Stimulated activated CD4-positive, alpha-beta T cell treated with anti-CD3 and anti-CD28 coated beads, Interleukin-12 subunit alpha, Interleukin-12 subunit beta, amount 100 ng/mL, for 48 hours (primary cell): ENCODE measurements at regions not wholly inside any gene's neighbourhood (a gene's known extent, or its start where the extent isn't known, plus 50 kb on each side); places are given as distances from the start of the nearest gene placed in this dataset.

Experiments used
- DNase-seq, 3 donors: peaks; one replicate each; pipeline ENCODE4 v3.0.0-alpha.2; 2020; ENCODE audit warnings: low read depth in 2 of 3, low spot score in 1 of 3

GRCh38 chr2:611519-611918 lies 65.7 kb downstream of the TMEM18 start:
- DNase-seq = no peak

- no peak for DNase-seq
Measured at GRCh38 chr2:610491-610890, 66.7 kb downstream of the TMEM18 start.

- DNase-seq = no peak
Measured at GRCh38 chr2:609881-610280, 67.3 kb downstream of the TMEM18 start.

GRCh38 chr2:609449-609848 lies 67.8 kb downstream of the TMEM18 start:
- no peak for DNase-seq

- no peak for DNase-seq
Measured at GRCh38 chr2:608711-609110, 68.5 kb downstream of the TMEM18 start.

- DNase-seq = no peak
Measured at GRCh38 chr2:608297-608696, 68.9 kb downstream of the TMEM18 start.

- no peak for DNase-seq
Measured at GRCh38 chr2:607709-608108, 69.5 kb downstream of the TMEM18 start.

- no peak for DNase-seq
Measured at GRCh38 chr2:607172-607571, 70.0 kb downstream of the TMEM18 start.

GRCh38 chr2:605674-606608 lies 71.3 kb downstream of the TMEM18 start:
- DNase-seq = no peak

- DNase-seq = no peak
Measured at GRCh38 chr2:604854-605524, 72.2 kb downstream of the TMEM18 start.

- no peak for DNase-seq
Measured at GRCh38 chr2:604385-604784, 72.8 kb downstream of the TMEM18 start.

GRCh38 chr2:603869-604268 lies 73.3 kb downstream of the TMEM18 start:
- no peak for DNase-seq

- DNase-seq = no peak
Measured at GRCh38 chr2:603427-603826, 73.8 kb downstream of the TMEM18 start.

GRCh38 chr2:602571-603359 lies 74.4 kb downstream of the TMEM18 start:
- DNase-seq = no peak

GRCh38 chr2:601806-602455 lies 75.3 kb downstream of the TMEM18 start:
- no peak for DNase-seq

GRCh38 chr2:601387-601698 lies 75.9 kb downstream of the TMEM18 start:
- no peak for DNase-seq

GRCh38 chr2:600542-601386 lies 76.4 kb downstream of the TMEM18 start:
- no peak for DNase-seq

- no peak for DNase-seq
Measured at GRCh38 chr2:599601-600000, 77.6 kb downstream of the TMEM18 start.

GRCh38 chr2:598058-598802 lies 79.0 kb downstream of the TMEM18 start:
- no peak for DNase-seq
